CD14-positive monocyte (primary cell): ENCODE measurements at regions not wholly inside any gene's neighbourhood (a gene's known extent, or its start where the extent isn't known, plus 50 kb on each side); places are given as distances from the start of the nearest gene placed in this dataset.

ENCODE experiments used
- DNase-seq, 3 donors: peaks; one replicate each; pipeline ENCODE4 v3.0.0-alpha.2; 2011 to 2022
- H2AFZ ChIP-seq: 2 replicates; pipeline ENCODE4 v1.6.0; 2012; ENCODE audit warnings: mild to moderate bottlenecking, low read depth, low read length, inconsistent platforms; ENCODE audit not compliant: insufficient read depth, poor library complexity, severe bottlenecking
- H3K27ac ChIP-seq, 2 donors: 1 replicate in 1 of 2; 2 replicates in 1 of 2; pipeline ENCODE4 v1.5.1; 2012 to 2013; ENCODE audit warnings: low read length in 2 of 2, control low read depth in 1 of 2, inconsistent platforms in 1 of 2, low read depth in 1 of 2, mild to moderate bottlenecking in 1 of 2
- H3K27me3 ChIP-seq, 2 donors: one replicate each; pipeline versions ENCODE4 v1.6.0 to v1.6.1; 2011 to 2013; ENCODE audit warnings: low read length in 2 of 2; ENCODE audit not compliant: control insufficient read depth in 2 of 2, insufficient read depth in 2 of 2
- H3K36me3 ChIP-seq, 2 donors: replicated peaks in 1 of 2; 1 replicate in 1 of 2; 2 replicates in 1 of 2; pipeline versions ENCODE4 v1.5.1 to v1.6.1; 2012 to 2013; ENCODE audit warnings: low read length in 2 of 2, control low read depth in 1 of 2, inconsistent platforms in 1 of 2, mild to moderate bottlenecking in 1 of 2; ENCODE audit not compliant: insufficient read depth in 2 of 2, control insufficient read depth in 1 of 2
- H3K4me1 ChIP-seq, 2 donors: 1 replicate in 1 of 2; 2 replicates in 1 of 2; pipeline versions ENCODE4 v1.5.1 to v1.6.1; 2012 to 2013; ENCODE audit warnings: low read length in 2 of 2, control low read depth in 1 of 2, inconsistent platforms in 1 of 2, mild to moderate bottlenecking in 1 of 2, moderate library complexity in 1 of 2; ENCODE audit not compliant: insufficient read depth in 2 of 2, control insufficient read depth in 1 of 2
- H3K4me2 ChIP-seq: replicated peaks from 2 replicates; pipeline ENCODE3; 2012; ENCODE audit warnings: low read length, moderate library complexity, mild to moderate bottlenecking; ENCODE audit not compliant: poor library complexity, severe bottlenecking; ENCODE audit errors: extremely low read depth
- H3K4me3 ChIP-seq, 3 experiments: fragments of 200-600 bp in 1 of 3; sonication (generic) in 1 of 3; replicated peaks in 1 of 3; 1 replicate in 2 of 3; 2 replicates in 1 of 3; pipeline ENCODE4 v1.5.1; 2011 to 2013; ENCODE audit warnings: low read length in 3 of 3, mild to moderate bottlenecking in 3 of 3, control low read depth in 2 of 3, low read depth in 2 of 3, inconsistent platforms in 1 of 3, moderate library complexity in 1 of 3
- H3K79me2 ChIP-seq: 2 replicates; pipeline ENCODE4 v1.6.0; 2012; ENCODE audit warnings: mild to moderate bottlenecking, control low read depth, inconsistent platforms, low read length, moderate library complexity; ENCODE audit not compliant: insufficient read depth
- H3K9ac ChIP-seq: 2 replicates; pipeline ENCODE4 v1.6.0; 2017; ENCODE audit warnings: low read length, mild to moderate bottlenecking; ENCODE audit not compliant: insufficient read depth, poor library complexity, severe bottlenecking
- H3K9me3 ChIP-seq, 2 donors: replicated peaks in 1 of 2; 1 replicate in 1 of 2; 2 replicates in 1 of 2; pipeline versions ENCODE4 v1.5.1 to v1.6.1; 2012 to 2013; ENCODE audit warnings: low read length in 2 of 2, control low read depth in 1 of 2; ENCODE audit not compliant: control insufficient read depth in 1 of 2, insufficient read depth in 1 of 2
- H4K20me1 ChIP-seq: 2 replicates; pipeline ENCODE4 v1.6.0; 2012; ENCODE audit warnings: mild to moderate bottlenecking, low read length, control low read depth, moderate library complexity; ENCODE audit not compliant: insufficient read depth
- H3K27ac Mint-ChIP-seq, 7 donors: one replicate each; pipeline ENCODE4 v1.8.0; 2020; ENCODE audit warnings: mild to moderate bottlenecking in 7 of 7, mixed read lengths in 7 of 7, moderate library complexity in 6 of 7, inconsistent platforms in 2 of 7
- H3K27me3 Mint-ChIP-seq, 3 donors: one replicate each; pipeline ENCODE4 v1.8.0; 2021 to 2022; ENCODE audit warnings: low read depth in 3 of 3, mild to moderate bottlenecking in 3 of 3, mixed read lengths in 3 of 3, moderate library complexity in 3 of 3, inconsistent platforms in 1 of 3
- H3K36me3 Mint-ChIP-seq, 2 donors: one replicate each; pipeline ENCODE4 v1.8.0; 2020; ENCODE audit warnings: mixed read lengths in 2 of 2, inconsistent platforms in 1 of 2, mild to moderate bottlenecking in 1 of 2
- H3K4me1 Mint-ChIP-seq: one replicate; pipeline ENCODE4 v1.8.0; 2020; ENCODE audit warnings: mild to moderate bottlenecking, mixed read lengths
- H3K4me3 Mint-ChIP-seq, 2 donors: one replicate each; pipeline ENCODE4 v1.8.0; 2020; ENCODE audit warnings: mild to moderate bottlenecking in 2 of 2, mixed read lengths in 2 of 2, moderate library complexity in 1 of 2
- H3K9me3 Mint-ChIP-seq, 7 donors: one replicate each; pipeline ENCODE4 v1.8.0; 2020 to 2022; ENCODE audit warnings: mixed read lengths in 7 of 7, mild to moderate bottlenecking in 6 of 7, moderate library complexity in 6 of 7, inconsistent platforms in 2 of 7
- CTCF ChIP-seq: fragments of 200-600 bp; IDR thresholded peaks from one replicate; pipeline ENCODE4 v1.8.0; 2022; ENCODE audit warnings: antibody characterized with exemption, mild to moderate bottlenecking
- WGBS: methylation state at CpG from one replicate; pipeline ENCODE4 v1.1.5; 2013; ENCODE audit warnings: missing lambda C conversion rate; ENCODE audit not compliant: insufficient coverage; 5-methylcytosine and 5-hydroxymethylcytosine counted together
- intact Hi-C, 2 donors: fragments of 100-400 bp; cut with micrococcal nuclease; formaldehyde crosslinking; loops; one replicate each; pipeline versions ENCODE4 v1.15.0 to v1.15.1; 2023

- peaks cover 18% of the 10 kb centered on the region for H3K4me1 Mint-ChIP-seq
- H3K4me3 ChIP-seq: no peak overlapping the region
- peaks cover 29 to 37% of the 10 kb centered on the region in 2 donors for H3K4me1 ChIP-seq
- H3K9me3 Mint-ChIP-seq: peaks cover 0 to under 1% (median 0%) of the 10 kb centered on the region in 7 donors
- H3K27ac Mint-ChIP-seq: peak overlapping the region in 1 of 7 donors; percentile 95
- DNase-seq: peak; percentile 93 to 98 (median 98)
- peaks cover 0 to 2% of the 10 kb centered on the region in 2 donors for H3K36me3 Mint-ChIP-seq
- no peaks in the 10 kb centered on the region for H3K36me3 ChIP-seq
- H3K79me2 ChIP-seq: no peaks in the 10 kb centered on the region
- no peak for TF ChIP-seq CTCF
- H4K20me1 ChIP-seq: no peaks in the 10 kb centered on the region
- H3K9ac ChIP-seq: peak overlapping the region; percentile 46
- H3K27ac ChIP-seq: peak overlapping the region; percentile 87 to 91
- intact Hi-C loops: loop anchor here in 1 of 2 donors (2.0 to 10.0 kb wide), 2 partner anchors 16 to 162 kb away; no protein-coding TSS in a partner anchor
- no peak overlapping the region for H3K4me2 ChIP-seq
- 3% methylated on average over 4 of the region's 4 CpGs for WGBS
- H3K9me3 ChIP-seq: peaks cover 0 to under 1% of the 10 kb centered on the region in 2 donors
- H2AFZ ChIP-seq: no peak overlapping the region
- H3K27me3 ChIP-seq: no peaks in the 10 kb centered on the region
- H3K27me3 Mint-ChIP-seq: peaks cover 0 to 2% (median 0%) of the 10 kb centered on the region in 3 donors
- no peak overlapping the region for H3K4me3 Mint-ChIP-seq
Measured at GRCh38 chr10:124306922-124307371, 111.8 kb downstream of the OAT start.

GRCh38 chr10:124306520-124306919 lies 112.2 kb downstream of the OAT start:
- no peak overlapping the region for H3K9ac ChIP-seq
- no peaks in the 10 kb centered on the region for H3K79me2 ChIP-seq
- no peak overlapping the region for H3K4me2 ChIP-seq
- no peak for TF ChIP-seq CTCF
- H3K4me1 ChIP-seq: peaks cover 29 to 37% of the 10 kb centered on the region in 2 donors
- no peak overlapping the region for H2AFZ ChIP-seq
- intact Hi-C loops: loop anchor here in 1 of 2 donors (2.0 to 10.0 kb wide), 2 partner anchors 16 to 162 kb away; no protein-coding TSS in a partner anchor
- no peak for DNase-seq
- WGBS: no CpG with 5 or more reads among the region's 1 CpG
- H3K27me3 ChIP-seq: no peaks in the 10 kb centered on the region
- no peak overlapping the region for H3K4me3 ChIP-seq
- H4K20me1 ChIP-seq: no peaks in the 10 kb centered on the region
- H3K36me3 ChIP-seq: no peaks in the 10 kb centered on the region
- Mint-ChIP-seq H3K4me1 (peaks cover 18% of the 10 kb centered on the region), H3K36me3 (peaks cover under 1 to 2% of the 10 kb centered on the region in 2 donors), H3K9me3 (peaks cover 0 to 5% (median 3%) of the 10 kb centered on the region in 7 donors), H3K27ac (no peak overlapping the region), H3K4me3 (no peak overlapping the region), H3K27me3 (peaks cover 0 to 2% (median 0%) of the 10 kb centered on the region in 3 donors)
- peaks cover under 1 to 5% of the 10 kb centered on the region in 2 donors for H3K9me3 ChIP-seq
- H3K27ac ChIP-seq: peak overlapping the region; percentile 63 to 91
